WTC11 (cell line): ENCODE measurements at regions not wholly inside any gene's neighbourhood (a gene's known extent, or its start where the extent isn't known, plus 50 kb on each side); places are given as distances from the start of the nearest gene placed in this dataset.
A peak's percentile ranks its signal among the peaks of the same experiment; 100 is the strongest.

Experiments
- ATAC-seq: fragments of 200-7000 bp; cut with Tn5 transposase; 2 replicates; pipeline ENCODE4 v1.10.0; 2021; ENCODE audit warnings: mild to moderate bottlenecking, moderate library complexity
- CTCF ChIA-PET: fragments of 300-600 bp; sonication (Branson Sonifier 250); formaldehyde crosslinking; loops from one replicate; lab custom pipeline; 2021; ENCODE audit warnings: antibody characterized with exemption; lab: Charles Lee
- POLR2A ChIA-PET: fragments of 350-600 bp; sonication (Branson Sonifier 250); formaldehyde crosslinking; loops from one replicate; lab custom pipeline; 2021; ENCODE audit warnings: antibody characterized with exemption; lab: Charles Lee
- DNase-seq: peaks from one replicate; pipeline ENCODE4 v3.0.0; 2021; ENCODE audit warnings: low spot score
- H3K27ac Mint-ChIP-seq: 2 replicates; pipeline ENCODE4 v1.8.0; 2021; ENCODE audit warnings: mixed read lengths
- H3K27me3 Mint-ChIP-seq: 2 replicates; pipeline ENCODE4 v1.8.0; 2021; ENCODE audit warnings: low read depth, mild to moderate bottlenecking, moderate library complexity, mixed read lengths
- H3K36me3 Mint-ChIP-seq: 2 replicates; pipeline ENCODE4 v1.8.0; 2021; ENCODE audit warnings: mixed read lengths
- H3K4me1 Mint-ChIP-seq: 2 replicates; pipeline ENCODE4 v1.8.0; 2022; ENCODE audit warnings: mixed read lengths
- H3K4me3 Mint-ChIP-seq: 2 replicates; pipeline ENCODE4 v1.8.0; 2021; ENCODE audit warnings: mild to moderate bottlenecking, moderate library complexity, mixed read lengths
- H3K9me3 Mint-ChIP-seq: 2 replicates; pipeline ENCODE4 v1.8.0; 2021; ENCODE audit warnings: mixed read lengths
- ATF2 ChIP-seq: sonication (generic); formaldehyde crosslinking; IDR thresholded peaks from 2 replicates; pipeline ENCODE4 v1.8.1; 2022; ENCODE audit warnings: low read depth, missing genetic modification reagents, borderline replicate concordance
- E2F5 ChIP-seq: sonication (generic); formaldehyde crosslinking; IDR thresholded peaks from 2 replicates; pipeline ENCODE4 v1.8.1; 2022; ENCODE audit warnings: mild to moderate bottlenecking, moderate library complexity, missing genetic modification reagents
- ELF4 ChIP-seq: sonication (generic); formaldehyde crosslinking; IDR thresholded peaks from 2 replicates; pipeline ENCODE4 v1.8.1; 2022; ENCODE audit warnings: low read depth, mild to moderate bottlenecking, moderate library complexity, missing genetic modification reagents
- ERG ChIP-seq: fragments of 250-450 bp; sonication (Bioruptor Pico); IDR thresholded peaks from 2 replicates; pipeline ENCODE4 v1.8.0; 2021; ENCODE audit warnings: mild to moderate bottlenecking
- ETV6 ChIP-seq: sonication (generic); formaldehyde crosslinking; IDR thresholded peaks from 2 replicates; pipeline ENCODE4 v1.8.1; 2022; ENCODE audit warnings: mild to moderate bottlenecking, missing genetic modification reagents
- FOXJ3 ChIP-seq: sonication (generic); formaldehyde crosslinking; IDR thresholded peaks from 2 replicates; pipeline ENCODE4 v1.9.0; 2021; ENCODE audit warnings: missing genetic modification reagents, mild to moderate bottlenecking, borderline replicate concordance
- FOXP1 ChIP-seq: sonication (generic); formaldehyde crosslinking; IDR thresholded peaks from 2 replicates; pipeline ENCODE4 v1.8.0; 2022; ENCODE audit warnings: missing genetic modification reagents, mild to moderate bottlenecking, moderate library complexity, borderline replicate concordance
- GTF2I ChIP-seq: fragments of 250-450 bp; sonication (Bioruptor Pico); conservative IDR thresholded peaks from 2 replicates; pipeline ENCODE4 v1.4.0; 2021; ENCODE audit warnings: mild to moderate bottlenecking
- IRF1 ChIP-seq: sonication (generic); formaldehyde crosslinking; IDR thresholded peaks from 2 replicates; pipeline ENCODE4 v1.8.0; 2023; ENCODE audit warnings: missing genetic modification reagents
- KAT7 ChIP-seq: sonication (generic); formaldehyde crosslinking; IDR thresholded peaks from 2 replicates; pipeline ENCODE4 v1.8.1; 2023; ENCODE audit warnings: missing genetic modification reagents, mild to moderate bottlenecking, borderline replicate concordance
- NFYB ChIP-seq: sonication (generic); formaldehyde crosslinking; conservative IDR thresholded peaks from 2 replicates; pipeline ENCODE4 v1.8.0; 2022; ENCODE audit warnings: low read depth, missing genetic modification reagents
- NR1H2 ChIP-seq: sonication (generic); formaldehyde crosslinking; IDR thresholded peaks from 2 replicates; pipeline ENCODE4 v1.9.0; 2021; ENCODE audit warnings: mild to moderate bottlenecking, moderate library complexity, missing genetic modification reagents
- OVOL2 ChIP-seq: fragments of 250-450 bp; sonication (Bioruptor Pico); IDR thresholded peaks from 2 replicates; pipeline ENCODE4 v1.9.0; 2021; ENCODE audit warnings: mild to moderate bottlenecking, borderline replicate concordance
- PREB ChIP-seq: sonication (generic); formaldehyde crosslinking; IDR thresholded peaks from 2 replicates; pipeline ENCODE4 v1.8.1; 2022; ENCODE audit warnings: mild to moderate bottlenecking, missing genetic modification reagents, moderate library complexity, borderline replicate concordance
- PRRX2 ChIP-seq: fragments of 250-450 bp; sonication (Bioruptor Pico); IDR thresholded peaks from 2 replicates; pipeline ENCODE4 v1.8.0; 2021; ENCODE audit warnings: mild to moderate bottlenecking
- SOX15 ChIP-seq: fragments of 250-450 bp; sonication (Bioruptor Pico); IDR thresholded peaks from 2 replicates; pipeline ENCODE4 v1.9.0; 2021; ENCODE audit warnings: mild to moderate bottlenecking
- TP53 ChIP-seq: sonication (generic); formaldehyde crosslinking; IDR thresholded peaks from 2 replicates; pipeline ENCODE4 v1.8.1; 2023; ENCODE audit warnings: mild to moderate bottlenecking, missing genetic modification reagents
- ZMAT4 ChIP-seq: fragments of 250-450 bp; sonication (Bioruptor Pico); IDR thresholded peaks from 2 replicates; pipeline ENCODE4 v1.9.0; 2021; ENCODE audit warnings: mild to moderate bottlenecking
- ZNF121 ChIP-seq: sonication (generic); formaldehyde crosslinking; IDR thresholded peaks from 2 replicates; pipeline ENCODE4 v1.8.0; 2023; ENCODE audit warnings: missing genetic modification reagents
- ZNF138 ChIP-seq: sonication (generic); formaldehyde crosslinking; conservative IDR thresholded peaks from 2 replicates; pipeline ENCODE4 v1.8.1; 2022; ENCODE audit warnings: mild to moderate bottlenecking, moderate library complexity, missing genetic modification reagents
- ZNF219 ChIP-seq: sonication (generic); formaldehyde crosslinking; IDR thresholded peaks from 2 replicates; pipeline ENCODE4 v1.8.0; 2023; ENCODE audit warnings: missing genetic modification reagents, mild to moderate bottlenecking, borderline replicate concordance
- ZNF317 ChIP-seq: sonication (generic); formaldehyde crosslinking; IDR thresholded peaks from 2 replicates; pipeline ENCODE4 v1.8.1; 2023; ENCODE audit warnings: low read depth, mild to moderate bottlenecking, moderate library complexity, missing genetic modification reagents, borderline replicate concordance
- ZNF416 ChIP-seq: fragments of 250-450 bp; sonication (Bioruptor Pico); IDR thresholded peaks from 2 replicates; pipeline ENCODE4 v1.9.0; 2021; ENCODE audit warnings: mild to moderate bottlenecking, inconsistent platforms

- Mint-ChIP-seq H3K27me3 (no peaks in the 10 kb centered on the region), H3K9me3 (peaks cover under 1% of the 10 kb centered on the region; the same call in 1 of the 2 replicates), H3K4me3 (peak overlapping the region; percentile 71), H3K4me1 (peaks cover 20% of the 10 kb centered on the region), H3K27ac (no peak overlapping the region; the same call in 1 of the 2 replicates), H3K36me3 (no peaks in the 10 kb centered on the region; the same call in 1 of the 2 replicates)
- TF ChIP-seq ATF2 (no peak), PREB (no peak), NR1H2 (CRISPR knock-in tag) (no peak), PRRX2 (CRISPR knock-in tag) (no peak), ELF4 (CRISPR knock-in tag) (no peak), FOXP1 (CRISPR knock-in tag) (no peak), IRF1 (CRISPR knock-in tag) (no peak), ZNF317 (CRISPR knock-in tag) (no peak), ZNF219 (no peak), ZNF416 (CRISPR knock-in tag) (no peak), TP53 (no peak), ZNF138 (no peak), ZMAT4 (CRISPR knock-in tag) (no peak), ETV6 (CRISPR knock-in tag) (no peak), E2F5 (CRISPR knock-in tag) (no peak), OVOL2 (CRISPR knock-in tag) (no peak), ZNF121 (CRISPR knock-in tag) (no peak)
- no peak for DNase-seq
- peak; percentile 24; the same call in 1 of the 2 replicates for ATAC-seq
- CTCF ChIA-PET = no interaction called here
- POLR2A ChIA-PET = no interaction called here
These were observed 353.6 kb upstream of the SLCO3A1 start for GRCh38 chr15:91499774-91500383.

GRCh38 chr15:91508633-91509032 is 344.9 kb upstream of the SLCO3A1 start:
- TF ChIP-seq ERG (CRISPR knock-in tag) = no peak
- TF ChIP-seq FOXJ3 = no peak
- no peak for TF ChIP-seq SOX15 (CRISPR knock-in tag)
- no peak for TF ChIP-seq ZNF121 (CRISPR knock-in tag)
- TF ChIP-seq NFYB (CRISPR knock-in tag) = no peak
- no peak for TF ChIP-seq PRRX2 (CRISPR knock-in tag)
- TF ChIP-seq GTF2I (CRISPR knock-in tag) = no peak
- no peak for TF ChIP-seq KAT7 (CRISPR knock-in tag)
- Mint-ChIP-seq H3K36me3 (peaks cover 2% of the 10 kb centered on the region; the same call in 1 of the 2 replicates), H3K27ac (no peak overlapping the region), H3K9me3 (peaks cover 3% of the 10 kb centered on the region; the same call in 1 of the 2 replicates), H3K4me3 (no peak overlapping the region), H3K27me3 (peaks cover 16% of the 10 kb centered on the region), H3K4me1 (no peaks in the 10 kb centered on the region)
- ChIA-PET POLR2A (no interaction called here), CTCF (no interaction called here)
- ATAC-seq (no peak), DNase-seq (no peak)
